ENCODE measurements at regions not wholly inside any gene's neighbourhood (a gene's known extent, or its start where the extent isn't known, plus 50 kb on each side); places are given as distances from the start of the nearest gene placed in this dataset.

DNA sequence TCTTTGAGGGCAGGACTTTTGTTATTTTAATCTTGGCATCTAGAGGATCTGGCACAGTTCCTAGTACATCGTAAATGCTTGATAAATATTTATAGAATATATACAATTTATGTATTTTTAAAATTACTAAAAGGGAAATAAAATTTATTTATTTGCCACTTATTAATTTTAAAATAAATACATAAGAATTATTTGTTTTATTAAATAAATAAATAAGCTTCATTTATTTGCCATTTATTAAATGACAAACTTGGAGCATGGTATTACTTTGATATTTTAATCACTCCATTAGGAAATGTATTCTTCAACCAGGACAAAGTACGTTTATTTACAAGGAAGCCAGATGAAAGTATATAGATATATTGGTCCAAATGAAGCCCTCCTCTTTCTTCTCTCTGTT lies 118.7 kb upstream of the LRIG3 start:
- no peak for TF ChIP-seq EZH2 (IDR thresholded peaks at IDR 0.05; ENCODE audit: borderline replicate concordance, insufficient read depth, low read depth, low read length, poor library complexity, severe bottlenecking)
- TF ChIP-seq, protein P1, sequence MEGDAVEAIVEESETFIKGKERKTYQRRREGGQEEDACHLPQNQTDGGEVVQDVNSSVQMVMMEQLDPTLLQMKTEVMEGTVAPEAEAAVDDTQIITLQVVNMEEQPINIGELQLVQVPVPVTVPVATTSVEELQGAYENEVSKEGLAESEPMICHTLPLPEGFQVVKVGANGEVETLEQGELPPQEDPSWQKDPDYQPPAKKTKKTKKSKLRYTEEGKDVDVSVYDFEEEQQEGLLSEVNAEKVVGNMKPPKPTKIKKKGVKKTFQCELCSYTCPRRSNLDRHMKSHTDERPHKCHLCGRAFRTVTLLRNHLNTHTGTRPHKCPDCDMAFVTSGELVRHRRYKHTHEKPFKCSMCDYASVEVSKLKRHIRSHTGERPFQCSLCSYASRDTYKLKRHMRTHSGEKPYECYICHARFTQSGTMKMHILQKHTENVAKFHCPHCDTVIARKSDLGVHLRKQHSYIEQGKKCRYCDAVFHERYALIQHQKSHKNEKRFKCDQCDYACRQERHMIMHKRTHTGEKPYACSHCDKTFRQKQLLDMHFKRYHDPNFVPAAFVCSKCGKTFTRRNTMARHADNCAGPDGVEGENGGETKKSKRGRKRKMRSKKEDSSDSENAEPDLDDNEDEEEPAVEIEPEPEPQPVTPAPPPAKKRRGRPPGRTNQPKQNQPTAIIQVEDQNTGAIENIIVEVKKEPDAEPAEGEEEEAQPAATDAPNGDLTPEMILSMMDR (IDR thresholded peaks at IDR 0.05) = no peak

Measured in B cell (primary cell).